ENCODE measurements at regions not wholly inside any gene's neighbourhood (a gene's known extent, or its start where the extent isn't known, plus 50 kb on each side); places are given as distances from the start of the nearest gene placed in this dataset.

DNA sequence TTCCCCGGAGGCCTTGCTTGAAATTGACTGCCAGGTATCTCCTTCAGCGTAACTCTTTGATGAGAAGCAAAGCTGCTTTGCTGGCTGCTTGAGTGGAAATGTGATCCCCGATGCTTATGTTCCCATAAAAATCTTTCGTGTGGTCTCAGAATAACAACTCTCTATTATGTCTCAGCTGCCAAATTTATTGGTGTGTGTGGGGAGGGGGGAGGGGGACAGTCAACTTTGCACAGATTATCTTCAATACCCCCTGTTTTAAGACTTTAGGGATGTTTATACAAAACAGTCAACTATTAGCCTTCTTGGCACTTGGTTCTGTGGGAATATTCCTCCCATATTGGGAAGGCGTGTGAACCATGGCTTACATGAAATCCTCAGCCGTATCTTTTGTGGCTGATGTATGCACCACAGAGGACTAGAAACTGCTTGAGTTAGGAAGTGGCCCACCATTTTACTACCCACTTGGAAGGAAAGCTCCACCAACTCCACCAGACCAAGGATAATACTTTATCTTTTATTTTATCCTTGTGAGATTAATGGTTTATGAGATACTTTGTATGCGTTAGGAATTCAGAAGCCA is 101.5 kb upstream of the SLC24A3 start:
- TF ChIP-seq, protein P1, sequence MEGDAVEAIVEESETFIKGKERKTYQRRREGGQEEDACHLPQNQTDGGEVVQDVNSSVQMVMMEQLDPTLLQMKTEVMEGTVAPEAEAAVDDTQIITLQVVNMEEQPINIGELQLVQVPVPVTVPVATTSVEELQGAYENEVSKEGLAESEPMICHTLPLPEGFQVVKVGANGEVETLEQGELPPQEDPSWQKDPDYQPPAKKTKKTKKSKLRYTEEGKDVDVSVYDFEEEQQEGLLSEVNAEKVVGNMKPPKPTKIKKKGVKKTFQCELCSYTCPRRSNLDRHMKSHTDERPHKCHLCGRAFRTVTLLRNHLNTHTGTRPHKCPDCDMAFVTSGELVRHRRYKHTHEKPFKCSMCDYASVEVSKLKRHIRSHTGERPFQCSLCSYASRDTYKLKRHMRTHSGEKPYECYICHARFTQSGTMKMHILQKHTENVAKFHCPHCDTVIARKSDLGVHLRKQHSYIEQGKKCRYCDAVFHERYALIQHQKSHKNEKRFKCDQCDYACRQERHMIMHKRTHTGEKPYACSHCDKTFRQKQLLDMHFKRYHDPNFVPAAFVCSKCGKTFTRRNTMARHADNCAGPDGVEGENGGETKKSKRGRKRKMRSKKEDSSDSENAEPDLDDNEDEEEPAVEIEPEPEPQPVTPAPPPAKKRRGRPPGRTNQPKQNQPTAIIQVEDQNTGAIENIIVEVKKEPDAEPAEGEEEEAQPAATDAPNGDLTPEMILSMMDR (conservative IDR thresholded peaks at IDR 0.05), result no peak
- no peak for TF ChIP-seq ZFX (IDR thresholded peaks at IDR 0.05)

All from C4-2B (cell line).